Loucy (cell line): ENCODE measurements at regions not wholly inside any gene's neighbourhood (a gene's known extent, or its start where the extent isn't known, plus 50 kb on each side); places are given as distances from the start of the nearest gene placed in this dataset.

Experiments
- CTCF ChIP-seq: fragments of 200-600 bp; sonication (generic); conservative IDR thresholded peaks from 2 replicates; pipeline ENCODE4 v1.5.1; 2014; ENCODE audit warnings: mild to moderate bottlenecking, antibody characterized with exemption, low read length
- EZH2phosphoT487 ChIP-seq: fragments of 200-600 bp; IDR thresholded peaks from 2 replicates; pipeline ENCODE4 v1.6.1; 2018; ENCODE audit warnings: antibody characterized with exemption, mild to moderate bottlenecking, moderate library complexity, borderline replicate concordance

- TF ChIP-seq CTCF: no peak
- no peak for TF ChIP-seq EZH2phosphoT487
These were observed 183.0 kb upstream of the RPL38 start for GRCh38 chr17:74020522-74020921.
